SK-N-SH treated with all-trans-retinoic acid at 6 μM for 48 hours (cell line): ENCODE measurements at regions not wholly inside any gene's neighbourhood (a gene's known extent, or its start where the extent isn't known, plus 50 kb on each side); places are given as distances from the start of the nearest gene placed in this dataset.

Experiments
- ATAC-seq: fragments of 200-7000 bp; cut with Tn5 transposase; 3 replicates; pipeline ENCODE4 v1.9.1; 2020; ENCODE audit warnings: mild to moderate bottlenecking, moderate library complexity
- ARNTL ChIP-seq: fragments of 450-650 bp; formaldehyde crosslinking; IDR thresholded peaks from 2 replicates; pipeline ENCODE4 v1.5.0; 2020; ENCODE audit warnings: low read depth, mild to moderate bottlenecking, moderate library complexity, borderline replicate concordance
- BACH2 ChIP-seq: fragments of 250-450 bp; sonication (Bioruptor Pico); IDR thresholded peaks from 2 replicates; pipeline ENCODE4 v1.9.0; 2021; ENCODE audit warnings: mild to moderate bottlenecking, borderline replicate concordance
- CREB5 ChIP-seq: fragments of 250-450 bp; sonication (Bioruptor Pico); IDR thresholded peaks from 2 replicates; pipeline ENCODE4 v1.5.1; 2020; ENCODE audit warnings: low read depth, mild to moderate bottlenecking, moderate library complexity
- CSDC2 ChIP-seq: fragments of 250-450 bp; sonication (Bioruptor Pico); IDR thresholded peaks from 2 replicates; pipeline ENCODE4 v1.5.0; 2020; ENCODE audit warnings: mild to moderate bottlenecking, moderate library complexity
- CSRNP3 ChIP-seq: fragments of 250-450 bp; sonication (Bioruptor Pico); IDR thresholded peaks from 2 replicates; pipeline ENCODE4 v1.5.1; 2021; ENCODE audit warnings: mild to moderate bottlenecking, moderate library complexity
- ESRRG ChIP-seq: fragments of 250-450 bp; sonication (Bioruptor Pico); IDR thresholded peaks from 2 replicates; pipeline ENCODE4 v1.6.1; 2021; ENCODE audit warnings: mild to moderate bottlenecking
- ISL1 ChIP-seq: fragments of 250-450 bp; sonication (Bioruptor Pico); IDR thresholded peaks from 2 replicates; pipeline ENCODE4 v2.1.2; 2022; ENCODE audit warnings: mild to moderate bottlenecking, moderate library complexity
- OSR1 ChIP-seq: fragments of 250-450 bp; sonication (Bioruptor Pico); IDR thresholded peaks from 2 replicates; pipeline ENCODE4 v1.8.0; 2022; ENCODE audit warnings: moderate library complexity, mild to moderate bottlenecking, inconsistent platforms
- PATZ1 ChIP-seq: fragments of 250-450 bp; sonication (Bioruptor Pico); IDR thresholded peaks from 2 replicates; pipeline ENCODE4 v1.8.0; 2020; ENCODE audit warnings: mild to moderate bottlenecking, moderate library complexity, borderline replicate concordance
- PPARA ChIP-seq: fragments of 250-450 bp; sonication (Bioruptor Pico); IDR thresholded peaks from 2 replicates; pipeline ENCODE4 v1.5.0; 2020; ENCODE audit warnings: mild to moderate bottlenecking, borderline replicate concordance
- SNAI2 ChIP-seq: fragments of 250-450 bp; sonication (Bioruptor Pico); IDR thresholded peaks from 2 replicates; pipeline ENCODE4 v1.5.0; 2020; ENCODE audit warnings: mild to moderate bottlenecking, moderate library complexity
- TCF4 ChIP-seq: fragments of 250-450 bp; sonication (Bioruptor Pico); IDR thresholded peaks from 2 replicates; pipeline ENCODE4 v1.8.0; 2021; ENCODE audit warnings: mild to moderate bottlenecking, moderate library complexity, borderline replicate concordance
- TOX ChIP-seq: fragments of 250-450 bp; sonication (Bioruptor Pico); IDR thresholded peaks from 2 replicates; pipeline ENCODE4 v1.8.0; 2021; ENCODE audit warnings: mild to moderate bottlenecking, moderate library complexity, borderline replicate concordance
- ZFP3 ChIP-seq: fragments of 250-450 bp; sonication (Bioruptor Pico); IDR thresholded peaks from 2 replicates; pipeline ENCODE4 v1.5.0; 2020; ENCODE audit warnings: mild to moderate bottlenecking, moderate library complexity
- ZFP30 ChIP-seq: fragments of 450-650 bp; formaldehyde crosslinking; IDR thresholded peaks from 2 replicates; pipeline ENCODE4 v1.5.0; 2022; ENCODE audit warnings: mild to moderate bottlenecking, moderate library complexity
- ZNF565 ChIP-seq: fragments of 450-650 bp; formaldehyde crosslinking; conservative IDR thresholded peaks from 2 replicates; pipeline ENCODE4 v1.5.0; 2020; ENCODE audit warnings: low read depth, mild to moderate bottlenecking, moderate library complexity
- ZNF8 ChIP-seq: fragments of 450-650 bp; formaldehyde crosslinking; IDR thresholded peaks from 2 replicates; pipeline ENCODE4 v1.5.0; 2020; ENCODE audit warnings: mild to moderate bottlenecking, moderate library complexity
- TF ChIP-seq, protein P1 (sequence below): fragments of 250-450 bp; sonication (Bioruptor Pico); IDR thresholded peaks from 2 replicates; pipeline ENCODE4 v1.5.0; 2020; ENCODE audit warnings: mild to moderate bottlenecking, moderate library complexity
- TF ChIP-seq, protein P2 (sequence below): fragments of 250-450 bp; sonication (Bioruptor Pico); IDR thresholded peaks from 2 replicates; pipeline ENCODE4 v1.8.0; 2021; ENCODE audit warnings: low read depth, mild to moderate bottlenecking, moderate library complexity, borderline replicate concordance

DNA sequence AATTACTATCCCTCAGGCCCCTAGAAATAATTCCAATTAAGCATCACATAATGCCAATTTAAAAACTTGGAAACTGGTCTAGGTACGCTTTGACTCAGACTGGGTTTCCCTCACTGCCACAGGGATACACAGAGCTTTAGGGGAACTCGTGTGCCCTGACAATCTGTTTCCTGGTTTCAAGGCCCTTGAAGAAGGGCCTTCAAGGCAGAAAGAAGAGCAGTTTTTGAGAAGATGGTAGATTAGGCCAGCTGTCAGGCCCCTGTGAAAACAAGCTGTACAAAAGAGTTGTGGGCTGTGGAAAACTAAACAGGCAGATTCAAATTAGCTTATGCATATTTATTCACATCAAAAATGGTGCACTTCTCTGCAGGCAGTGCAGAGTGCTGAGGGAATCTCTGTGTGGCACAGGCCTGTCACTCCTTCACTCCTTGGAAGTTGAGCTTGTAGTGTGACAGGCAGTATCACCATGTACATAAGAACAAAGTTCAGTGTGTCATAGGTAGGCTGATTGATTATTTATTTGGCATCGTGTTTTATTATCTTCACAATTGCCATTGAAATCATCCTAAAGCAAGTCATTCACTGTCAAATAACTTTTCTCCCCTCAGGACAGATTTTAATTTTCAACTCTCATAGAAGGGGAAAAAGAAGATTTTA lies 614.4 kb upstream of the GYPC start:
- no peak for ATAC-seq
- TF ChIP-seq PPARA (CRISPR knock-in tag) (no peak), CREB5 (CRISPR knock-in tag) (no peak), CSRNP3 (no peak), CSDC2 (CRISPR knock-in tag) (no peak), SNAI2 (CRISPR knock-in tag) (no peak), ISL1 (CRISPR knock-in tag) (no peak), OSR1 (CRISPR knock-in tag) (no peak), ZNF565 (CRISPR knock-in tag) (no peak), ESRRG (CRISPR knock-in tag) (no peak), ZFP30 (CRISPR knock-in tag) (no peak), BACH2 (CRISPR knock-in tag) (no peak), PATZ1 (CRISPR knock-in tag) (no peak), TOX (no peak), ZNF8 (CRISPR knock-in tag) (no peak)
- TF ChIP-seq, protein P1, sequence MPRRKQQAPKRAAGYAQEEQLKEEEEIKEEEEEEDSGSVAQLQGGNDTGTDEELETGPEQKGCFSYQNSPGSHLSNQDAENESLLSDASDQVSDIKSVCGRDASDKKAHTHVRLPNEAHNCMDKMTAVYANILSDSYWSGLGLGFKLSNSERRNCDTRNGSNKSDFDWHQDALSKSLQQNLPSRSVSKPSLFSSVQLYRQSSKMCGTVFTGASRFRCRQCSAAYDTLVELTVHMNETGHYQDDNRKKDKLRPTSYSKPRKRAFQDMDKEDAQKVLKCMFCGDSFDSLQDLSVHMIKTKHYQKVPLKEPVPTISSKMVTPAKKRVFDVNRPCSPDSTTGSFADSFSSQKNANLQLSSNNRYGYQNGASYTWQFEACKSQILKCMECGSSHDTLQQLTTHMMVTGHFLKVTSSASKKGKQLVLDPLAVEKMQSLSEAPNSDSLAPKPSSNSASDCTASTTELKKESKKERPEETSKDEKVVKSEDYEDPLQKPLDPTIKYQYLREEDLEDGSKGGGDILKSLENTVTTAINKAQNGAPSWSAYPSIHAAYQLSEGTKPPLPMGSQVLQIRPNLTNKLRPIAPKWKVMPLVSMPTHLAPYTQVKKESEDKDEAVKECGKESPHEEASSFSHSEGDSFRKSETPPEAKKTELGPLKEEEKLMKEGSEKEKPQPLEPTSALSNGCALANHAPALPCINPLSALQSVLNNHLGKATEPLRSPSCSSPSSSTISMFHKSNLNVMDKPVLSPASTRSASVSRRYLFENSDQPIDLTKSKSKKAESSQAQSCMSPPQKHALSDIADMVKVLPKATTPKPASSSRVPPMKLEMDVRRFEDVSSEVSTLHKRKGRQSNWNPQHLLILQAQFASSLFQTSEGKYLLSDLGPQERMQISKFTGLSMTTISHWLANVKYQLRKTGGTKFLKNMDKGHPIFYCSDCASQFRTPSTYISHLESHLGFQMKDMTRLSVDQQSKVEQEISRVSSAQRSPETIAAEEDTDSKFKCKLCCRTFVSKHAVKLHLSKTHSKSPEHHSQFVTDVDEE (CRISPR knock-in tag) = no peak
- TF ChIP-seq, protein P2, sequence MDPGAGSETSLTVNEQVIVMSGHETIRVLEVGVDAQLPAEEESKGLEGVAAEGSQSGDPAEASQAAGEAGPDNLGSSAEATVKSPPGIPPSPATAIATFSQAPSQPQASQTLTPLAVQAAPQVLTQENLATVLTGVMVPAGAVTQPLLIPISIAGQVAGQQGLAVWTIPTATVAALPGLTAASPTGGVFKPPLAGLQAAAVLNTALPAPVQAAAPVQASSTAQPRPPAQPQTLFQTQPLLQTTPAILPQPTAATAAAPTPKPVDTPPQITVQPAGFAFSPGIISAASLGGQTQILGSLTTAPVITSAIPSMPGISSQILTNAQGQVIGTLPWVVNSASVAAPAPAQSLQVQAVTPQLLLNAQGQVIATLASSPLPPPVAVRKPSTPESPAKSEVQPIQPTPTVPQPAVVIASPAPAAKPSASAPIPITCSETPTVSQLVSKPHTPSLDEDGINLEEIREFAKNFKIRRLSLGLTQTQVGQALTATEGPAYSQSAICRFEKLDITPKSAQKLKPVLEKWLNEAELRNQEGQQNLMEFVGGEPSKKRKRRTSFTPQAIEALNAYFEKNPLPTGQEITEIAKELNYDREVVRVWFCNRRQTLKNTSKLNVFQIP = no peak
- TF ChIP-seq, all 23 proteins: peak for 0

DNA sequence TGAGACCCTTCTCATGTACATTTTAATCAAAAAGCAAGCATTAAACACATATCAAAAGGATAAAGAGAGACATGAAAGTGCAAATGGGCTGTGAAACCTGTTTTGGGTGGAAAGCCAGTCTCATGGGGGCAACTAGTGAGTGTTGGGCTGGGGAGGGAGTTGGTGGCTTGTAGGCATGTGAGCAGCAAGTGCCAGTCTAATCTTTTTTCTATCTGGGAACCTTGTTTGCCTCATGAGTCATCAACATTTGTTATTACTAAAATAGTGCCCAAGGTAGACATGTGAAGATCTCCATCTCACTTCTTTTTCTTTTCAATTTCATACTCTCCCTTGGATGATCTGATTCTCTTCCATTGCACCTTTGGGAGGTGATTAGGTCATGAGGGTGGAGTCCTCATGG lies 613.9 kb upstream of the GYPC start:
- TF ChIP-seq ZFP3 = no peak
- no peak for TF ChIP-seq BACH2 (CRISPR knock-in tag)
- TF ChIP-seq TCF4 (CRISPR knock-in tag) = no peak
- no peak for TF ChIP-seq OSR1 (CRISPR knock-in tag)
- TF ChIP-seq ARNTL (CRISPR knock-in tag) = no peak
- no peak for TF ChIP-seq ZNF8 (CRISPR knock-in tag)
- TF ChIP-seq ISL1 (CRISPR knock-in tag) = no peak
- no peak for TF ChIP-seq TOX
- TF ChIP-seq PATZ1 (CRISPR knock-in tag) = no peak
- TF ChIP-seq, all 23 proteins: peak for 0
- ATAC-seq = no peak
